ENCODE measurements at regions not wholly inside any gene's neighbourhood (a gene's known extent, or its start where the extent isn't known, plus 50 kb on each side); places are given as distances from the start of the nearest gene placed in this dataset.

- H3K27me3 ChIP-seq, result no peaks in the 10 kb centered on the region
- H3K9me3 ChIP-seq, result no peaks in the 10 kb centered on the region
- H3K36me3 ChIP-seq, result no peaks in the 10 kb centered on the region
- no peak for DNase-seq
- intact Hi-C loops (cut with DNase I; ENCODE audit: low total_unique reads) (no loop called here), in situ Hi-C loops (cut with MboI; ENCODE audit: low pct_ligation_motif_present in 1 of 4, low pct_unique_long_range_greater_than_20kb in 1 of 4, low sequenced_read_pairs in 3 of 4) (no loop called here)
- no peaks in the 10 kb centered on the region for H3K4me1 ChIP-seq
- no peak overlapping the region for H3K27ac ChIP-seq
- H3K4me3 ChIP-seq, result no peak overlapping the region
- WGBS, 2 donors (ENCODE audit: low coverage in 1 of 2), result 71 to 84% methylated on average over 3 to 5 of the region's 5 CpGs
- TF ChIP-seq EP300 (IDR thresholded peaks at IDR 0.05; ENCODE audit: low read depth), result no peak
- TF ChIP-seq POLR2AphosphoS5 (IDR thresholded peaks at IDR 0.05), result no peak
- no peak for TF ChIP-seq CTCF (IDR thresholded peaks at IDR 0.05)
- TF ChIP-seq POLR2A (IDR thresholded peaks at IDR 0.05), result no peak
Observed at GRCh38 chr2:105977212-105977611, 216.9 kb downstream of the UXS1 start.

GRCh38 chr2:105974812-105975211 is 219.3 kb downstream of the UXS1 start:
- intact Hi-C loops (cut with DNase I; ENCODE audit: low total_unique reads), result no loop called here
- in situ Hi-C loops (cut with MboI; ENCODE audit: low pct_ligation_motif_present in 1 of 4, low pct_unique_long_range_greater_than_20kb in 1 of 4, low sequenced_read_pairs in 3 of 4), result no loop called here
- Histone ChIP-seq H3K27me3 (no peaks in the 10 kb centered on the region), H3K27ac (no peak overlapping the region), H3K9me3 (no peaks in the 10 kb centered on the region), H3K36me3 (no peaks in the 10 kb centered on the region), H3K4me3 (no peak overlapping the region), H3K4me1 (no peaks in the 10 kb centered on the region)
- TF ChIP-seq POLR2AphosphoS5 (IDR thresholded peaks at IDR 0.05), result no peak
- DNase-seq, result no peak

GRCh38 chr2:105972927-105973326 is 221.2 kb downstream of the UXS1 start:
- Histone ChIP-seq H3K4me3 (no peak overlapping the region), H3K27ac (no peak overlapping the region), H3K36me3 (no peaks in the 10 kb centered on the region), H3K9me3 (no peaks in the 10 kb centered on the region), H3K4me1 (no peaks in the 10 kb centered on the region), H3K27me3 (no peaks in the 10 kb centered on the region)
- TF ChIP-seq POLR2AphosphoS5 (IDR thresholded peaks at IDR 0.05) (no peak), EP300 (IDR thresholded peaks at IDR 0.05; ENCODE audit: low read depth) (no peak), POLR2A (IDR thresholded peaks at IDR 0.05) (no peak), CTCF (IDR thresholded peaks at IDR 0.05) (no peak)
- in situ Hi-C loops (cut with MboI; ENCODE audit: low pct_ligation_motif_present in 1 of 4, low pct_unique_long_range_greater_than_20kb in 1 of 4, low sequenced_read_pairs in 3 of 4) (no loop called here), intact Hi-C loops (cut with DNase I; ENCODE audit: low total_unique reads) (no loop called here)
- 84 to 100% methylated on average over 1 to 6 of the region's 6 CpGs for WGBS, 2 donors (ENCODE audit: low coverage in 1 of 2)
- DNase-seq, result no peak

GRCh38 chr2:105972246-105972645 is 221.9 kb downstream of the UXS1 start:
- no peaks in the 10 kb centered on the region for H3K9me3 ChIP-seq
- no peaks in the 10 kb centered on the region for H3K36me3 ChIP-seq
- no peaks in the 10 kb centered on the region for H3K27me3 ChIP-seq
- H3K27ac ChIP-seq, result no peak overlapping the region
- H3K4me1 ChIP-seq, result no peaks in the 10 kb centered on the region
- intact Hi-C loops (cut with DNase I; ENCODE audit: low total_unique reads) (no loop called here), in situ Hi-C loops (cut with MboI; ENCODE audit: low pct_ligation_motif_present in 1 of 4, low pct_unique_long_range_greater_than_20kb in 1 of 4, low sequenced_read_pairs in 3 of 4) (no loop called here)
- no peak for DNase-seq
- H3K4me3 ChIP-seq, result no peak overlapping the region
- WGBS, 2 donors (ENCODE audit: low coverage in 1 of 2), result 89% methylated on average over 3 of the region's 3 CpGs; no CpG with 5 or more reads in 1 of the 2 donors
- no peak for TF ChIP-seq CTCF (IDR thresholded peaks at IDR 0.05)
- no peak for TF ChIP-seq EP300 (IDR thresholded peaks at IDR 0.05; ENCODE audit: low read depth)
- TF ChIP-seq POLR2AphosphoS5 (IDR thresholded peaks at IDR 0.05), result no peak
- TF ChIP-seq POLR2A (IDR thresholded peaks at IDR 0.05), result no peak

- no peak for DNase-seq
- in situ Hi-C loops (cut with MboI; ENCODE audit: low pct_ligation_motif_present in 1 of 4, low pct_unique_long_range_greater_than_20kb in 1 of 4, low sequenced_read_pairs in 3 of 4), result no loop called here
- intact Hi-C loops (cut with DNase I; ENCODE audit: low total_unique reads), result no loop called here
- no peaks in the 10 kb centered on the region for H3K9me3 ChIP-seq
- no peak overlapping the region for H3K27ac ChIP-seq
- H3K4me3 ChIP-seq, result no peak overlapping the region
- H3K27me3 ChIP-seq, result no peaks in the 10 kb centered on the region
- H3K4me1 ChIP-seq, result no peaks in the 10 kb centered on the region
- TF ChIP-seq POLR2AphosphoS5 (IDR thresholded peaks at IDR 0.05) (no peak), EP300 (IDR thresholded peaks at IDR 0.05; ENCODE audit: low read depth) (no peak), CTCF (IDR thresholded peaks at IDR 0.05) (no peak)
- no peaks in the 10 kb centered on the region for H3K36me3 ChIP-seq
- 80 to 93% methylated on average over 6 to 7 of the region's 7 CpGs for WGBS, 2 donors (ENCODE audit: low coverage in 1 of 2)
Observed at GRCh38 chr2:105969552-105969951, 224.5 kb downstream of the UXS1 start.
